EH (cell line): ENCODE measurements at regions not wholly inside any gene's neighbourhood (a gene's known extent, or its start where the extent isn't known, plus 50 kb on each side); places are given as distances from the start of the nearest gene placed in this dataset.

Source experiments
- DNase-seq: peaks from one replicate; pipeline ENCODE4 v3.0.0-alpha.2; 2015; ENCODE audit warnings: low read depth

DNA sequence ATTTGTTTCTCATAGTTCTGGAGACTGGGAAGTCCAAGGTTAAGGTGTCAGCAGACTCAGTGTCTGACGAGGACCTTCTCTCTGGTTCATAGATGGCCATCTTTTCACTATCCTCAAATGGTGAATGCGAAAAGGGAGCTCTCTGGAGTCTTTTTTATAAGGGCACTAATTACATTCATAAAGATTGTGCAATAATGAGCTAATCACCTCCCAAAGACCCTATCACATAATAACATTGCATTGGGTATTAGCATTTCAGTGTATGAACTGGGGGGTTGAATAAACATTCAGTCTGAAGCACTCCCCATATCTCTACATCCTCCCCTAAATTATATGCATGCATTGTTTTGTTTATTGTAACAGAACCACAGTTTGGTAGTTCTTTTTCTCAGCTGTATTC, 1086.5 kb downstream of the CDH11 start:
- DNase-seq = no peak

DNA sequence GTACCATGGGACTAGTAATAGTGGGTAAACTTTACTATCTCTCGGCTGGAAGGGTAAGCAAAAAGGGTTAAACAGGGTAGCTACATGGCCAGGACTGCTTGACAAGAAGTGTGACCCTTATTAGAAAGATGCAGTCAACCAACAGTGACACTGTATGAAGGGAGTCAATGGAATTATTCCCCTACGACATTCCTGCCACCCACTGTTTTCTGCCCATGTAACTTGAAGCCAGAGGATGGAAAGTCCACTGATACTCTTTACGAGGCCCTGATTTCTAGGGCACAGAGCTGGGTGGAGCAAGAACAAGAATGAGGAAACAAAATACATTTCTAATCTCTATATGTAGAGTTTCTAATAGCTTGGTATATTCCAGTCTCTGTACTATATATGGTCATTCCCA, 1102.5 kb downstream of the CDH11 start:
- DNase-seq = no peak

DNA sequence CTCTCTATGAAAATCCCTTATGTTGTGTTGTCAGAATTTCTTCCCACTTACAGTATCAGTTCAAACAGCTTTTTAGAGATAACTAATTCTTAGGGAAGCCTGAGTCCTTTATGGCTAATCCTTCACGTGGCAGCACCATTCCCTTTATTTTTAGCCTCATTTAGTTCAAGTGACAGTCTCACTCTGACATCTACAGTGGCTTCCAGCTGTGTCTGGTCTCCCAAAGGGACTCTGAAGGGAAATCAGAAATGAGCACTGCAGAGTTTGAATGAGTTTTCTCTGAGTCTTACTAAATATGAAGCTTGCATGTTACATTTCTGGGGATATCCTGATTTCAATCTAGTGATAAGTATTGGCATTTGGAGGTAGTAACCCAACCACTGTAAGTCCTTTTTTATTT, 1104.1 kb downstream of the CDH11 start:
- DNase-seq = no peak

DNA sequence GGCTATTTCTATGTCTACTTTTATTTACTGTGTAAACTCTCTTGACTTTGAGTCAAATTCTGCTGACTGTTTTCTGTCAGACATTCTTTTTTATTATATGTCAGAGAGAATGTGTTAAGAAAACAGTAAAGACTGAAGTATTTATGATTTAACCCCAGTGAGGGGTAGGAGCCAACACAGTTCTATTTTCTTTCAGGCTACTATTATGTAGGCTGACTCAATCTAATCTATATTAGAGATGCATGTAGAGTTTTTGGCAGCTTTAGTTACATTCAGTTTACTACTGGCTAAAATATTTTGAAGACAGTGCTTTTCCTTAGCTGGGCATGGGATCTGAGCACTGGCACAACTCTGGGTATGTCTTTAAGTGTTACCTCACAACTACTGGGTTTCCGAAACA, 1108.0 kb downstream of the CDH11 start:
- no peak for DNase-seq

DNA sequence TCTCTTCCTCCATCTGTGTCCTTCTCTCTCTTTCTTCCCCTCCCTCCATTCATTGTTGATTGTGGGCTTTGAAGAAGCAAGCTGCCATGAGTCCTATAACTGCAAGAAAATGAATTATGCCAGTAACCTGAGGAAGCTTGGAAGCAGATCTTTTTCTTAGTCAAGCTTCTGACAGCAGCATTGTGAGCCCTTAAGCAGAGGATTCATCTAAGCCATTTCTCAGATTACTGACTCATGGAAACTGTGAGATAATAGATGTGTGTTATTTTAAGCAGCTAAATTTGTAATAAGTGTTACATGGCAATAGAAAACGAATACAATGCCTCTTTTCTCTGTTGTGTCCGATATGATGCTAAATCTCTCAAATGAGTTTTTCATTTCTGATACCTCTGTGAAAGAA, 1109.7 kb downstream of the CDH11 start:
- DNase-seq = peak; percentile 10

DNA sequence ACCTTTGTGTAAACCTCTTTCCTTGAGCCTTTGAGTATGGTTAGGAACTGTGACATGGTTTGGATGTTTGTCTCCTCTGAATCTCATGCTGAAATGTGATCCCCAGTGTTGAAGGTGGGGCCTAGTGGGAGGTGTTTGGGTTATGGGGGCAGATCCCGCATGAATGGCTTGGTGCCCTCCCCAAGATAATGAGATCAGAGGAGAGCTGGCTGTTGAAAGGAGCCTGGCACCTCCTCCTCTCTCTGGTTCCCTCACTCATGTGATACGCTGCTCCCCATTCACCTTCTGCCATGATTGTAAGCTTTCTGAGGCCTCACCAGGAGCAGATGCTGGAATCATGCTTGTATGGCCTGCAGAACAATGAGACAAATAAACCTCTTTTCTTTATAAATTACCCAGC, 1110.2 kb downstream of the CDH11 start:
- no peak for DNase-seq

DNA sequence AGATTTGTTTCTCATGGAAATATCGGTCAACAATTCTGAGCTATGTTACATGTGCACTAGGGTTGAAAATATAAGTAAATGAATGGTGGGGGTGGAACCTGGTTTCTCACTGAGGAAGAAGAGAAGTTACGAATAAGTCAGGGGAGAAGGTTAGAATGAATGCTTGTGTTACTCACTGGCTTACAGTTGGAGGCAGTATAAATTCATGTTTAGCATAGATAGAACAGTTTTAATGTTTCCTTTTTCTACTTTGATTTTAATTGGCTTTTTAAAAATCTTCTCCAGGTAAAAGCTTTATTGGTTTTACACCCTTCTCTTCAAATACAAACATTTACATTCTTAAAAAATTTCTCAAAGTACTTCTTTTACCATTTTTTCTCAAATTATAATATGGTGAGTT, 1113.7 kb downstream of the CDH11 start:
- DNase-seq = no peak

DNA sequence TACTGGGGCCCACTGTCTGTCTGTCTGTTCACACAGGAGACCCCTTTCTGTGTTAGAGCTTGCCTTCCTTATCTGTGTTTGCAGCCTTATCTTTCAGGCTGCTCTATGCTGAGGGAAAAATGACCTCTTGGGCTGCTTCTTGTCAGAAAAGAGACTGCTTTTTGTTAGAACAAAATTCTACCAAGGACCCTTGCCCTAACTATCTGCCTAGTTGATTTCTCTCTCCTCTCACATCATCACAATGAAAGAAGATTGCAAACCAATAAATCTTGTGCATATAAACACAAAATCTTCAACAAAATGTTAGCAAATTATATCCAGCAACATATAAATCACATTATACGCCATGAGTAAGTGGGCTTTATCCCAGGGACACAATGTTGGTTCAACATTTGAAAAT, 1117.7 kb downstream of the CDH11 start:
- no peak for DNase-seq

DNA sequence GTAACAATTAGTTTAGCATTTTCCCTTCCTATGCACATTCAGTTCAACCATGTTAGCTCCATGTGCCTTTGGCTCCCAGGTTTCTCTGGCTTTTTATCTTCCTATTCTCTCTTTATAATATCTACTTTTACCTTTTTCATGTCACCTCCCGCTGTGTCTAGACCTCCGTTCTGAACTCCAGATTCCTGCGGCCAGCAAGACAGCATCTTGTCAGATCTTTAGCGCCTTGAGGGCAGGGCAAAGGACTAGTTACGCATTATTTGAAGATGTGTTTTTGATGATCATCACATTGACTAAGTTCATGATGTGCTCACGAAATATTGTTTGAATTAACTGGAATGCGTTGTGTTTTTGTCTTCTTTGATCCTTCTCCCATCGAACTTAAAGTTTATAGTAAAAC, 1126.8 kb downstream of the CDH11 start:
- DNase-seq = no peak

DNA sequence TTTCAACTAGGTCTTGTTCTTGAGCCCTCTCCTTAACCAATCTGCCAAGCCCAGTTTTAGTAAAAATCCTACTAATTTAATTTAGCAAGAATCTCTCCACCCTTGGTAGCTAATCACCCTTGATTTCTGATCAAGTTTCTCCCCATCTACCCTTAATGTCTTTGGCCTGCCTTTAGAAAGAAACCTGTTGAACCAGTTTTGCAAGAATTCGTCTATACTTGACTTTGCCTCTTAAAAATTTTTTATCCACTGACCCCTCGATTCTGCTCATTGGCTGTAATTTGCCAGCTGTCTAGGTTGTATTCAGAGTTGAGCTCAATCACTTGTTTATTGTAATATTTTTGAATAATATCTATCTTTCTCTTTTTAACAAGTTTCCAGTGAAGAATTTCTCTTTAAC, 1138.5 kb downstream of the CDH11 start:
- DNase-seq = no peak

DNA sequence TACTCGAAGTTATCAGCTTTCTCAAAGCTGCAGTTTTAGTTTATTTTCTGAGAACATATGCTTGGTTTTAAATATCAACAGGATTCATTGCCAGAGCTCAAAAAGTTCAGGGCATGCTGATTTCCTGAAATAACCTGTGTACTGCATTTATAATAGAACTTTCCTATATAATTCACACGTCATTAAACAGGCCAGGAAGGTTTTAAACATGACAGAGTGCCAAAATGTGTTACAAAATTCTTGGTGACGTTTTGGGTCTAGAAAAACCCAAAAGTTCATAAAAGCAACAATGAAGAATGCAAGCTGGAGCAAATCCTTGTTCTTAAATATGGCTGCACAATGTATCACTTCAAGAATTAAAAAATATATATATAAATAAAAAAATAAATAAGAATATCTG, 1139.1 kb downstream of the CDH11 start:
- DNase-seq = no peak

DNA sequence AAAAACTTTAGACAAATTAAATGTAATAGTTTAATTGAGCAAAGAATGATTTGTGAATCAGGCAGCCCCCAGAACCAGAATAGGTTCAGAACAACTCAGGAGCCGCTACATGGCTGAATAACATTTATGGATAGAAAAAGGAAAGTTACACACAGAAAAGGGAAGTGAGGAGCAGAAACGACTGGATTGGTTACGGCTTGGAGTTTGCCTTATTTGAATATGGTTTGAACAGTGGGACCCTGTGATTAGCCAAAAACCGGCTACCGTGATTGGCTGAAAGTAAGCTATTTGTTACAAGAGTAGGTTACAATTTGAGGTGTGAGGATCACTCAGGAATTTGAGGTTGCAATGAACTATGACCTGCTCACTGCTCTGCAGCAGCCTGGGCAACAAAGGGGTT, 1139.8 kb downstream of the CDH11 start:
- DNase-seq = no peak

DNA sequence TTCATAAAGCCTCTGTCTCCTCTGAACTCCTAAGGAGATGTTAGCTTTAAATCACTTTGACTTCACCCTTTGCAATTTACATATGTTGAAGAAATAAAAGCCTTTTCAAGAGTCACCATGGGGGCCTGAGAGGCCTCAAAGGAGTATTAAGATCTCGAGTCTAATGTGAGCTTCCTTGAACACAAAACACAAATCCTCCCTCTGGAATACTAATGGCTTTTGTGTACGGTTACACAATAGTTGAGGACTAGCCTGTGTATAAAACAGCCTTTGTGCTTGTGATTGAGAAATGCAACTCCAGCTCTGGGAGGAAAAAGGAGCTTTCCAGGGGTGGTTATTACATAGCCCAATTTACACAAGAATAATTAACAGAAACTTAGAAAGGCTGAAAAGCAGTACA, 1140.2 kb downstream of the CDH11 start:
- no peak for DNase-seq

DNA sequence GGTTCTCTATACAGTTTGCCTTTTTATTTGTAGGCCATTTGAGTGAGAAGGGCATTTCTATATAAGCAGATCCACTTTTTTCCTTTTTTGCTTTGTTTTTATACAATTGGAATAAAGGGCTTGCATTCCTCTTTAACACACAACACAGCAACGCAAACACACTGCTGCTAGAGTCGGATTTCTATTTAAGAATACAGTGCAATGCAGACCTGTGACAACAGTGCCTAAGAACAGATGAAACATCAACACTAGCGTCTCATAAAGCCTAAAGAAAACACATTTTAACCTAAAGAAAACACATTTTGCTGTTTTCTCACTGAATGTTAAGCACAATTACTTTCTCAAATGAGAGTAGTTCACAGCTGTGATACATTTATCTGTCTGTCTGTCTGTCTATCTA, 1141.1 kb downstream of the CDH11 start:
- no peak for DNase-seq

DNA sequence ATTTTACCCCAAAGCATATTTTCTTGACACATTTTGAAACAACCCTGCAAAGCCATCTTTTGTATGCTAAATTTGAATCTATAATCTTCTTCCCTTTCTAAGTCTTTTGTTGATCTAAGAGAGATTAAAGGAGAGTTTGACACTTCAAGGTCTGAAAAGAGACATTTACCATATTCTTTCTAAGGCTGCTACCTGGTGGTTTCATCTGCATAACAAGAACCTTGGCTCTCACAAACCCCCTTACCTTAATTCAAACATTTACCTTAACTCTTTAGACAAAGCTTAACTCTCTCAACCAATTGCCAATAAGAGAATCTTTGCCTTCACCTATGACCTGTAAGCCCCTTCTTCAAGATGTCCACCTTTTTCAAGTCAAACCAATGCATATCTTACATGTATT, 1143.6 kb downstream of the CDH11 start:
- no peak for DNase-seq

DNA sequence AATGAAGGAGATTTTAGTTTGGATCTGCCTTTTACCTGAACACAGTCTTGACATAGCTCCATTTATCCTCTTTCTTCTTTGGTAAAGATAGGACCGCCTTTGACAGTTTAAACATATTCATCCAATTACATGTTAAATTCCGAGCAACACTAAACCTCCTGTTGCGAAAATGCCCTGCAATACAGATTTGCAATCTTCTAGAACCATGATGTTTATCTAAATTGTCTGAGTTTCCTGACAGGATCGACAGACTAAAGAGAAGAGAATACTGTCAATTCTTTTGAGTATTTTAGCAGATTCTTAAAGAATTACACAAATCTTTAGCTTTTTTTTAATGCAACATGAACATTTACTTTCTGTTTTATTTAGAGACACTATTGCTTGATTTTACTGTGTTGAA, 1145.5 kb downstream of the CDH11 start:
- DNase-seq = no peak

DNA sequence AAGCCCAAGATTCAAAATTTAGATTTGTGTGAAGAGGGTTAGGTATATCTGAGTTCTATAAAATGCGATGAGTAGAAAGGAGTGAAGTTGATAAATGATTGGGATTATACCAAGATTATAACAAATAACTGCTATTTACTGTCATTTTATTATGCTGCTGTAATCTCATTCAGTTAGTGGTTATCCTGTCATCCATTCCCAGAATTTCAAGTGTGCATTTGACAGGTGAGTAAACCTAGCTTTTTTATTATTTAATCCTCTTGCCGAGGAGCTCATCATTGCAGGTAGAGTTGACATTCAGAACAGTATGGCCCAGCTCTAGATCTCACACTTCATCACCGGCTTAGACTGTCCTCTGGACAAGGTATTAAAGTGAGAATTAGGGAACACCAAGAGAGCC, 1146.2 kb downstream of the CDH11 start:
- no peak for DNase-seq

DNA sequence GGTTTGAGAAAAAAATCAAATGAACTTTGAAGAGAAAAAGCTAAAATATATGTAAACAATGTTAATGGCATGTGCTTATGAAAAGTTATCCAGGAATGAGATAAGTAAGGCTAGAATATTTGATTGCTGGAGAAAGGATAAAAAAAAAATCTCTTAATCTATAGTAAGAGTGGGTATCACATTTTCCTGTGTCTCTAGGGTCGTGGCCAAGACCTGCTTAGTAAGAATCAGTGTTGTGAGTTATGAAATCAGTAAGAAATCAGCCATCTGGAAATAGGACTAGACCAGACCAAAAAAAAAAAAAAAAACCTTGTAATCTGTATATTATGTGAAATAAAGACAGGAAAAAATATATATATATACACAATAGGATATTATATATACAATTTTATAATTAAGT, 1153.9 kb downstream of the CDH11 start:
- no peak for DNase-seq

DNA sequence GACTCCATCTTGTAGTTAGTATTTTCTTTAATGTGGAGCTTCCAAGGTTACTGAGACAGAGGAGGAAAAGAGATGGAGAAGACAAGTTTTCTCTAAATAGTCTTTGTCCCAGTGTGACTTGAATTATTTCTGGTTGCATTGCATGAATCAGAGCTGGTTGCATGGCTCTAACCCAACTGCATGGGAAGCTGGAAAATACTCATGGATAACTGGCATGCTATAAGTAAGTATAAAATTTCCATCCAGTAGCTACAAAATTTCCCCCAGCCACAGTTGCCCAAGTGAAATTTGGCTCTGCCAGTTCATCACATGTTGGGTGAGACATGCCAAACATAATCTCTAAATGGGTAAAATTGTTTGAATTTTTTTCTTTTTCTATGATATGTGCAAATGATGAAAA, 1161.5 kb downstream of the CDH11 start:
- no peak for DNase-seq

DNA sequence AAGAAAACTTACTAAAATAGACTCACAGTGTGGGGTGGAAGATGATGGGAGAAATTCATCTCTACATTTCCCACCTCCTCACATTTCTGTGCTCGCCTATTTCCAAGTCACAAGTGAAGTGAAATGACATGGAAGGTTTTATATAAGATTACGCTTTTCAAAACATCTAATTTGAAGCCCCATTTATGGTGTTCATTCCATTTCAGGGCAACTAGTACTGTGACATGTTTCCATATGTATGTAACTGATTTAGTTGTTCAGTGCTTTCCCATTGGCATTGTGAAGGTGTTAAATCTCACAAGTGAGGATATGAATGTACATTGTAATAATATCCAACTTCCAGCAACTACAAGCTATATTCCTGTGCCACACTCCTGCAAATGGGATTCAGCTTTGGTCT, 1174.8 kb downstream of the CDH11 start:
- DNase-seq = no peak

DNA sequence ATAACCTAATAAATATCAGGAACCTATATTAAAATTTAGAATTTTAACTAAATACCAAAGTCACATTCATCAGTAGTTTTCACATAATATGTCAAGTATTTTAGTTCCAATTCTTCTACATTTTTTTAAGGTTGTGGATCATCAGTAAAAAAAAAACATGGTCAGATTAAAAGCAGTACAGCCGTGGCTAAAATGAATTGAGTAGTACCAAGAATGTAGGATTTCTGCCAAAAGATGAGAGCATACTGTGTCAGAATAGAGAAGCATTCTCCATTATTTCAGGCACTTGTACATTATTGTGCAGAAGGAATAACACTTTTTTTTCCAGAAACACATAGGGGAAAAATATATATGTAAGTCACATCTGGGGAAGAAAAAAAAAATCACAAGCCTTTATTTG, 1176.1 kb downstream of the CDH11 start:
- DNase-seq = no peak

DNA sequence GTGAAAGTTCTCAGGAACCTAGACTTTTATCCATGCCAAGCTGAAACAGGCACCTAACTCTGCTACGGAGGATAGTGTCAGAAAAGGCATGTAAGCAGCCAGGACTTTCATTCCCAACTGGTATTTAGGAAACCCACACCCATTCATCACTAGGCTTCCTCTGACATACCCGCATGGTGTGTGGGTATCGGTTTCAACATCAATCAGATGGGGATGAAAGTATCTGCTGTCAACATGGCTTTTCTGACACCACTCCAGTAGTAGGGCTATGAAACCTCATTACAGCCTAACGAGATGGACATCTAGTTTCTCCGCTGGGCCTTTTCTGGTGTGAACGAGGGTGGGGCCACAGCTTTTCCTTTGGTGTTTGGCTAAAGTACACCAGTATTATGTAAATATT, 1178.3 kb downstream of the CDH11 start:
- no peak for DNase-seq

DNA sequence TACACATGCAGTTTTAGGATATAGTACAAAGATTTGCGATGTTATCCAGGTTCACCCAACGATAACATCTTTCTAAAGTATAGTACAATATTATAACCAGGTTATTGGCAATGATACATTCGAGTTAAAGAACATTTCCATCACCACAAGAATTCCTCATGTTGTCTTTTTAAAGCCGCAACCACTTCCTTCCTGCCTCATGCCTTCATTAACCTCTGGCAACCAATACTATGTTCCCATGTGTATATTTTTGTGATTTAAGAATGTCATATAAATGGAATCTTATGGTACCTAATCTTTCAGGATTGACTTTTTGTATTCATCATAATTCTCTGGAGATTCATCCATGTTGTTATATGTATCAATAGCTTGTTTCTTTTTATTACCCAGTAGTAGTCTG, 1183.2 kb downstream of the CDH11 start:
- DNase-seq = peak; percentile 1

DNA sequence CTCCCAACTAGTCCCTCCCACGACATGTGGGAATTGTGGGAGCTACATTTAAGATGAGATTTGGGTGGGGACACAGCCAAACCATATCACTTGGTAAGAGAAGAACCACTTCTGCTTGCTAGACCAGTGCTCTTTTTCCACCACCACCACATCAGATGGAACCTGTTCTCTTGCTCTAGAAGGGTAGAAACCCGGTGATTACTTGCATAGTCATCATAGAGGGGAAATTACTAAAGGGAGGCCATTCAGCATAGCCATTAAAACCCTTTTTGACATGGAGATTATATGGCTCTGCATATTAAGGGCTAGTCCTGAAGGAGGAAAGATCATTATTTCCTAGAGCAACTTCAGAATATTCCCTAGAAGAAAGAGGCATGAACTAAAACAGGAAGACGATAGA, 1188.0 kb downstream of the CDH11 start:
- no peak for DNase-seq

DNA sequence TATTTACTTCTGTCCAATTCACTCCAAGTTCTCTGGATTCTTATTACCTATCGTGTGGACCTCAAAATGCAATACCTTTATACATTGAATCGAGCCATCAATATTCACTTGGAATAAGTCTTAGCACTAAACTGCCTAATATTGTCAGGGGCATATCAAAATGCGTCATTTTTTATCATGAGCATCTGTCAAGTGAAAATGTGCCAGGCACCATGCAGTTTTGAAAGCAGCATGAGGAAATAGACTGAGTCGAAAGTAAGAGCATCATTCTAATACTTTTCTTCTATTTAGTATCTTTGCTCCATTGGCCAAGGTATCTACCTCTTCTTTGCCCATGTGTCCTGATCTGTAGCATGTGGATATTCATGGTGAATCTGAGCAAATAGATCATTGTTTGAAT, 1193.4 kb downstream of the CDH11 start:
- no peak for DNase-seq

DNA sequence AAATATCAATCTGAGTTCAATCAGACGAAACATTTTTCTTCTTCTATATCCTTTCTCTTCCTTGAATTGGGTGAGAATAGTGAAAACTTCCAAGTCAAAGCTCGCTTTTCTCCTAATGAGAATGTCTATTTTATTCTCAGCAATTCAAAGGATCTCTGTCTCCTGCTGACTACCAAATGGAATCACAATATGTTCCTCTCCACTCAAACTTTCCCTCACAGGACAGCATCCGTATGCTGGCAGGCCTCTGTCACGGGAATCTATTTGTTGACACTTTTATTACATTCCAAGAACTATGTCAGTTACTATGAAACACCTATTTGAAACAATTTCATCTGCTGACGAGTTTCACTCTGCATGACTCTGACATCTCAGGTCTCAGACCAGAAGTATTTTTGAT, 1196.6 kb downstream of the CDH11 start:
- DNase-seq = no peak
